Neural cell (in vitro differentiated cells): ENCODE measurements at regions not wholly inside any gene's neighbourhood (a gene's known extent, or its start where the extent isn't known, plus 50 kb on each side); places are given as distances from the start of the nearest gene placed in this dataset.

Experiments used
- EP300 ChIP-seq: fragments of 450-650 bp; conservative IDR thresholded peaks from 2 replicates; pipeline ENCODE4 v1.6.1; 2014; ENCODE audit warnings: antibody characterized with exemption, mild to moderate bottlenecking, moderate library complexity; ENCODE audit not compliant: poor library complexity, severe bottlenecking
- EZH2 ChIP-seq: fragments of 200-600, 300-800 bp; shearing (Covaris generic), sonication (generic); IDR thresholded peaks from 2 replicates; pipeline ENCODE4 v1.6.1; 2014; ENCODE audit warnings: antibody characterized with exemption, low read length, borderline replicate concordance, mild to moderate bottlenecking; ENCODE audit not compliant: insufficient read depth, poor library complexity, severe bottlenecking
- MXI1 ChIP-seq: fragments of 450-650 bp; conservative IDR thresholded peaks from 2 replicates; pipeline ENCODE4 v1.6.1; 2014; ENCODE audit warnings: antibody characterized with exemption, mild to moderate bottlenecking; ENCODE audit not compliant: poor library complexity, severe bottlenecking
- TF ChIP-seq, protein P1 (sequence below): fragments of 450-650 bp; IDR thresholded peaks from 2 replicates; pipeline ENCODE4 v1.5.1; 2014; ENCODE audit warnings: antibody characterized with exemption, mild to moderate bottlenecking, moderate library complexity; ENCODE audit not compliant: poor library complexity, severe bottlenecking

DNA sequence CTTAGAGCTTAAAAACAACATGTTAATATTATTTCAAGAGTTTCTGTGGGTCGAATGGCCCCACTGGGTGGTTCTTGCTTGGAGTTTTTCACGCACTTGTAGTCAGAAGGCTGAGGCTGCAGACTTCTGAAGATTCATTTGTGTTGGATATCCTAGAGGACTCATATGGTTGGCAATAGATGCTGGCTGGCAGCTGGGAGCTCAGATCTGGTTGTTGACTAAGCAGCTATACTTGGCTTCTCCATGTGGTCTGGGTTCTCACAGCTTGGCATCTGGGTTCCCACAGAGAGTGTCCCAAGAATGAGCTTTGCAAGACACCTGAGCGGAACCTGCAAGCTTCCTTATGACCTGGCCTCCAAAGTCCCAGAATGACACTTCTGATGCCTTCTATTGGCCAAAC, 163.9 kb upstream of the ZC3H12C start:
- TF ChIP-seq, protein P1, sequence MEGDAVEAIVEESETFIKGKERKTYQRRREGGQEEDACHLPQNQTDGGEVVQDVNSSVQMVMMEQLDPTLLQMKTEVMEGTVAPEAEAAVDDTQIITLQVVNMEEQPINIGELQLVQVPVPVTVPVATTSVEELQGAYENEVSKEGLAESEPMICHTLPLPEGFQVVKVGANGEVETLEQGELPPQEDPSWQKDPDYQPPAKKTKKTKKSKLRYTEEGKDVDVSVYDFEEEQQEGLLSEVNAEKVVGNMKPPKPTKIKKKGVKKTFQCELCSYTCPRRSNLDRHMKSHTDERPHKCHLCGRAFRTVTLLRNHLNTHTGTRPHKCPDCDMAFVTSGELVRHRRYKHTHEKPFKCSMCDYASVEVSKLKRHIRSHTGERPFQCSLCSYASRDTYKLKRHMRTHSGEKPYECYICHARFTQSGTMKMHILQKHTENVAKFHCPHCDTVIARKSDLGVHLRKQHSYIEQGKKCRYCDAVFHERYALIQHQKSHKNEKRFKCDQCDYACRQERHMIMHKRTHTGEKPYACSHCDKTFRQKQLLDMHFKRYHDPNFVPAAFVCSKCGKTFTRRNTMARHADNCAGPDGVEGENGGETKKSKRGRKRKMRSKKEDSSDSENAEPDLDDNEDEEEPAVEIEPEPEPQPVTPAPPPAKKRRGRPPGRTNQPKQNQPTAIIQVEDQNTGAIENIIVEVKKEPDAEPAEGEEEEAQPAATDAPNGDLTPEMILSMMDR, result no peak
- TF ChIP-seq MXI1 (no peak), EP300 (no peak), EZH2 (no peak)
